Calu3 (cell line): ENCODE measurements at regions not wholly inside any gene's neighbourhood (a gene's known extent, or its start where the extent isn't known, plus 50 kb on each side); places are given as distances from the start of the nearest gene placed in this dataset.
"Not testable (repeated sequence)": the region's sequence is repeated elsewhere in the genome, so short reads cannot be mapped to it uniquely, and the experiment has no call there.

Experiments used
- BruUV-seq: library from RNA; stranded (reverse); fragments of 400-500 nt; replicated peaks from 2 replicates; lab custom pipeline; 2021; lab: Mats Ljungman, UMichigan
- CTCF ChIA-PET: fragments of 300-600 bp; sonication (Branson Sonifier 250); formaldehyde crosslinking; loops from one replicate; lab custom pipeline; 2022; ENCODE audit warnings: antibody characterized with exemption; lab: Charles Lee
- DNase-seq: peaks from one replicate; pipeline ENCODE4 v3.0.0; 2022
- H3K27ac Mint-ChIP-seq: one replicate; pipeline ENCODE4 v1.8.0; 2022; ENCODE audit warnings: mixed read lengths; ENCODE audit not compliant: unreplicated experiment
- H3K27me3 Mint-ChIP-seq: one replicate; pipeline ENCODE4 v1.8.0; 2022; ENCODE audit warnings: mixed read lengths; ENCODE audit not compliant: unreplicated experiment
- H3K36me3 Mint-ChIP-seq: one replicate; pipeline ENCODE4 v1.8.0; 2022; ENCODE audit warnings: mild to moderate bottlenecking, moderate library complexity, mixed read lengths; ENCODE audit not compliant: insufficient read depth, unreplicated experiment
- H3K4me1 Mint-ChIP-seq: one replicate; pipeline ENCODE4 v1.8.0; 2022; ENCODE audit warnings: mild to moderate bottlenecking, low read depth, mixed read lengths; ENCODE audit not compliant: unreplicated experiment
- H3K4me3 Mint-ChIP-seq: one replicate; pipeline ENCODE4 v1.8.0; 2022; ENCODE audit warnings: mild to moderate bottlenecking, low read depth, moderate library complexity, mixed read lengths; ENCODE audit not compliant: unreplicated experiment
- H3K9me3 Mint-ChIP-seq: one replicate; pipeline ENCODE4 v1.8.0; 2022; ENCODE audit warnings: low read depth, mixed read lengths; ENCODE audit not compliant: unreplicated experiment
- intact Hi-C: fragments of 100-400 bp; cut with micrococcal nuclease; formaldehyde crosslinking; loops from one replicate; pipeline ENCODE4 v1.10.0; 2022; ENCODE audit not compliant: unreplicated experiment
- TF ChIP-seq, protein P1 (sequence below): fragments of 200-600 bp; IDR thresholded peaks from one replicate; pipeline ENCODE4 v1.8.0; 2022; ENCODE audit warnings: antibody characterized with exemption; ENCODE audit not compliant: unreplicated experiment

DNA sequence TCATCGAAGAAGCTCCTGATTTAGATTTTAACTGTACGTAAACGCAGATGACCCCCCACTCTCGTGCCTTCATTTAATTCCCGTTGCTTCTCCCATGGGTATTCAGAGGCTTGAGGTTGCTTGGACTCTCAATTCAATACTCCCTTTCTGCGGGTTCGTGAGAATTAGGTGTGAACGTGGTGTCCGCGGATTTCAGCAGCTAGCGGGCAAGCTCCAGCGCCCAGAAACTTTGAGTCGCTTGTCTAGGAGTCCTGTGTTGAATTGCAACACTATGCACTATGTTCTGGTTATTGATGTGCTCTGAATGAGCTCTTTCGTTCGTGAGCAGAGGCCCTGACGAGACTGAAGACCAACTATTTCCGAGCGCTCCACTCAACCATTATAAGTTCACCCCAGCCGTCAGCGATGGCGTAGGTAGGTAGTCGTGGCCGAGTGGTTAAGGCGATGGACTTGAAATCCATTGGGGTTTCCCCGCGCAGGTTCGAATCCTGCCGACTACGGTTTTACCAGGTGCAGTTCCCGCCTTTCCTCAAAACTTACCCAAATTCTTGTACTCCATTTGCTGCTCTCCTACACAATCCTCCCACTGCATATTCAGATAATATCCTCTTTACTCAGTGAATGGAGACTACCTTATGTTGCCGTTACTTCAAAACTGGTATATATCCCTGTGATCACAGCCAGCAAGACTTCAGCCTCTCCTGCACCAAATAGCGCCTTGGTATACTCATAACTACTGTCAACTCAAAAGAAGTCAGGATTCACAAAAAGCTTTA lies 72.6 kb upstream of the ZNF184 start:
- peak overlapping the region; percentile 76 for H3K4me3 Mint-ChIP-seq
- peaks cover 44% of the 10 kb centered on the region for H3K36me3 Mint-ChIP-seq
- intact Hi-C loops, result loop anchor here (2.0 to 5.0 kb wide), 3 partner anchors 27 to 127 kb away; no protein-coding TSS in a partner anchor
- H3K27ac Mint-ChIP-seq, result peak overlapping the region; percentile 91
- no peaks in the 10 kb centered on the region for H3K27me3 Mint-ChIP-seq
- TF ChIP-seq, protein P1, sequence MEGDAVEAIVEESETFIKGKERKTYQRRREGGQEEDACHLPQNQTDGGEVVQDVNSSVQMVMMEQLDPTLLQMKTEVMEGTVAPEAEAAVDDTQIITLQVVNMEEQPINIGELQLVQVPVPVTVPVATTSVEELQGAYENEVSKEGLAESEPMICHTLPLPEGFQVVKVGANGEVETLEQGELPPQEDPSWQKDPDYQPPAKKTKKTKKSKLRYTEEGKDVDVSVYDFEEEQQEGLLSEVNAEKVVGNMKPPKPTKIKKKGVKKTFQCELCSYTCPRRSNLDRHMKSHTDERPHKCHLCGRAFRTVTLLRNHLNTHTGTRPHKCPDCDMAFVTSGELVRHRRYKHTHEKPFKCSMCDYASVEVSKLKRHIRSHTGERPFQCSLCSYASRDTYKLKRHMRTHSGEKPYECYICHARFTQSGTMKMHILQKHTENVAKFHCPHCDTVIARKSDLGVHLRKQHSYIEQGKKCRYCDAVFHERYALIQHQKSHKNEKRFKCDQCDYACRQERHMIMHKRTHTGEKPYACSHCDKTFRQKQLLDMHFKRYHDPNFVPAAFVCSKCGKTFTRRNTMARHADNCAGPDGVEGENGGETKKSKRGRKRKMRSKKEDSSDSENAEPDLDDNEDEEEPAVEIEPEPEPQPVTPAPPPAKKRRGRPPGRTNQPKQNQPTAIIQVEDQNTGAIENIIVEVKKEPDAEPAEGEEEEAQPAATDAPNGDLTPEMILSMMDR, result no peak
- peak; percentile 91 for DNase-seq
- TSS peak; percentile 100 for BruUV-seq
- H3K9me3 Mint-ChIP-seq, result no peaks in the 10 kb centered on the region
- H3K4me1 Mint-ChIP-seq, result peaks cover 29% of the 10 kb centered on the region
- CTCF ChIA-PET, result interaction anchor here (0.5 to 1.4 kb wide), 10 partner anchors 12 to 1310 kb away, joined by 3 to 12 read pairs (median 4); partner anchors contain the start of gene ZNF184

DNA sequence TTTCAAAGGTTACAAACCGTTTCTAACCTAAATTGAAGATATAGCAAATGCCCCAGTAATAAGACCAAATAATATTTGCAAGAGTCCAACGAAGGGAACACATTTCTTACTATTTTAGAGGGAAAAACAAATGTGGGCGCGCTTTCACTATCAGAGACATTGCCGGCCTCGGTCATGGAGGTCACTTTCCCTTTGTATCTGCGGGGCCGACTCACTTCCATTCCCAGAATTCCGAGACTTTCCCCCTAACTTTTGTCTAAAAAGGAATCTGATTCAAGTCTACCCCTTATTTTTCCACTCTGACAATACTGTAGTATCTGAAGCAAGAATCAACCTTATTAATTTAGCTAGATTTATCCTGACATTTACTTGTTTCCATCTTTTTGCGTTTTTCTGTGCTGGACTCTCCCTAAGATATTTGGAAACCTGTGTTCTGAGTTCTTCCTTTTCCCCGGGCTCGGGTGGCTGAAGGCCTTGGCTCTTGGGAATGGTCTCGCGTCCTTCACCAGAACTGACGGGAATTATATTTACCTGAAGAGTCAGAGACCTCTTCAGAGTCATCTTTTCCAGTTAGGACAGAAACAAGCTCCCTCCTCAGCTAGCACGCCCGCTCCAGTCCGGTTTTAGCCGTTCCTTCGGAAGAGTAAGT lies 71.8 kb upstream of the ZNF184 start:
- TF ChIP-seq, protein P1, result no peak
- Mint-ChIP-seq H3K4me3 (peak overlapping the region; percentile 76), H3K27me3 (no peaks in the 10 kb centered on the region), H3K4me1 (peaks cover 29% of the 10 kb centered on the region), H3K27ac (peak overlapping the region; percentile 91), H3K36me3 (peaks cover 44% of the 10 kb centered on the region), H3K9me3 (no peaks in the 10 kb centered on the region)
- BruUV-seq, result no TSS peak
- intact Hi-C loops, result loop anchor here (2.0 to 5.0 kb wide), 3 partner anchors 26 to 128 kb away; no protein-coding TSS in a partner anchor
- CTCF ChIA-PET, result interaction anchor here (1.0 to 1.4 kb wide), 9 partner anchors 12 to 251 kb away, joined by 3 to 12 read pairs (median 3); partner anchors contain the start of gene ZNF184
- DNase-seq, result no peak

- Mint-ChIP-seq H3K4me3 (peak overlapping the region; percentile 76), H3K36me3 (peaks cover 44% of the 10 kb centered on the region), H3K27ac (peak overlapping the region; percentile 91), H3K4me1 (peaks cover 29% of the 10 kb centered on the region)
- BruUV-seq, DNase-seq, H3K27me3 Mint-ChIP-seq, CTCF ChIA-PET, H3K9me3 Mint-ChIP-seq: not testable (repeated sequence)
- intact Hi-C loops, result loop anchor here (2.0 kb wide), 1 partner anchor 25 kb away; no protein-coding TSS in a partner anchor
These were observed 71.2 kb upstream of the ZNF184 start for GRCh38 chr6:27544135-27544534.

DNA sequence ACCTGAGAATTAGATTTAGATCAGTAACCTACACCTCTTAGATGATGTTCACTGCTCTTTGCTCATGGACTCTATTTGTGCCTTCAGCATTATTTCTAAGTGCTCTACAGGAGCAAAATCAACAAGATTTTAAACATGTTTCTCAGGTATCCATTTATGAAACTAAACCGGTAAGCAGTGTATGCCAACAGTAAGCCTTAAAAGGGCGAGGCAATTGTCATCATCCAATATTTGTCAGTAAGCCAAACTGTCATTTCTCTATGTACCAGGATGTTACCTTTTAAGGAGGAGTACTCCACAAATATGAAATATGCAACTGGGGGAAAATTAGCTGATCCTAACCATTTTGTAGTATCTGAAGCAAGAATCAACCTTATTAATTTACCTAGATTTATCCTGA lies 69.6 kb upstream of the ZNF184 start:
- peaks cover 33% of the 10 kb centered on the region for H3K36me3 Mint-ChIP-seq
- H3K4me3 Mint-ChIP-seq, result no peak overlapping the region
- H3K9me3 Mint-ChIP-seq, result no peaks in the 10 kb centered on the region
- DNase-seq, result no peak
- no peaks in the 10 kb centered on the region for H3K27me3 Mint-ChIP-seq
- CTCF ChIA-PET, result no interaction called here
- intact Hi-C loops, result no loop called here
- TF ChIP-seq, protein P1, result no peak
- peaks cover 27% of the 10 kb centered on the region for H3K4me1 Mint-ChIP-seq
- no peak overlapping the region for H3K27ac Mint-ChIP-seq
- no TSS peak for BruUV-seq
